HFF-Myc (cell line): ENCODE measurements at regions not wholly inside any gene's neighbourhood (a gene's known extent, or its start where the extent isn't known, plus 50 kb on each side); places are given as distances from the start of the nearest gene placed in this dataset.

Source experiments
- DNase-seq: peaks from one replicate; pipeline ENCODE4 v3.0.0-alpha.2; 2011; ENCODE audit warnings: low read depth; ENCODE audit errors: extremely low read depth
- H3K4me3 ChIP-seq: replicated peaks from 2 replicates; pipeline ENCODE4 v1.5.1; 2011; ENCODE audit warnings: low read depth, mild to moderate bottlenecking, control low read depth, low read length
- TF ChIP-seq, protein P1 (sequence below): IDR thresholded peaks from 2 replicates; pipeline ENCODE4 v1.5.1; 2012; ENCODE audit warnings: mild to moderate bottlenecking, low read depth, low read length, control low read depth; ENCODE audit errors: missing control alignments

DNA sequence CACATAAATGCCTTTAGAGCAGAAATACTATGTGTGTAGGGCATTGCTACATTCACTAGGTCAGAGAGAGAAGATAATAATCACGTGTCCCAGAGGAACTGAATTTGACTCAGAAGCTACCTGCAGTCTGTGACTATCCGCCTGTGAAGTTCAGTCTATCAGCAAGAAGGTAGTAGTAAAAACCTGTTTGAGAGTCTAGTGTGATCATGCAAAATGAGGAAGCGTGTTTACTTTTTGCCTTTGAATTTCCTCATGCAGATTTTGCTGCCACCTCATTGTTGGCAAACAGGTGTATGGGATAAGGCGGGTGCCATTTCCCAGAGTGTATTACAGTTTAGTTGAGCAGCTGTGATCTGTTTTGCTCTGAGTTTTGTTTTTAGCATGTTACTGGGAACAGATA, 403.9 kb upstream of the FANCL start:
- TF ChIP-seq, protein P1, sequence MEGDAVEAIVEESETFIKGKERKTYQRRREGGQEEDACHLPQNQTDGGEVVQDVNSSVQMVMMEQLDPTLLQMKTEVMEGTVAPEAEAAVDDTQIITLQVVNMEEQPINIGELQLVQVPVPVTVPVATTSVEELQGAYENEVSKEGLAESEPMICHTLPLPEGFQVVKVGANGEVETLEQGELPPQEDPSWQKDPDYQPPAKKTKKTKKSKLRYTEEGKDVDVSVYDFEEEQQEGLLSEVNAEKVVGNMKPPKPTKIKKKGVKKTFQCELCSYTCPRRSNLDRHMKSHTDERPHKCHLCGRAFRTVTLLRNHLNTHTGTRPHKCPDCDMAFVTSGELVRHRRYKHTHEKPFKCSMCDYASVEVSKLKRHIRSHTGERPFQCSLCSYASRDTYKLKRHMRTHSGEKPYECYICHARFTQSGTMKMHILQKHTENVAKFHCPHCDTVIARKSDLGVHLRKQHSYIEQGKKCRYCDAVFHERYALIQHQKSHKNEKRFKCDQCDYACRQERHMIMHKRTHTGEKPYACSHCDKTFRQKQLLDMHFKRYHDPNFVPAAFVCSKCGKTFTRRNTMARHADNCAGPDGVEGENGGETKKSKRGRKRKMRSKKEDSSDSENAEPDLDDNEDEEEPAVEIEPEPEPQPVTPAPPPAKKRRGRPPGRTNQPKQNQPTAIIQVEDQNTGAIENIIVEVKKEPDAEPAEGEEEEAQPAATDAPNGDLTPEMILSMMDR: no peak

DNA sequence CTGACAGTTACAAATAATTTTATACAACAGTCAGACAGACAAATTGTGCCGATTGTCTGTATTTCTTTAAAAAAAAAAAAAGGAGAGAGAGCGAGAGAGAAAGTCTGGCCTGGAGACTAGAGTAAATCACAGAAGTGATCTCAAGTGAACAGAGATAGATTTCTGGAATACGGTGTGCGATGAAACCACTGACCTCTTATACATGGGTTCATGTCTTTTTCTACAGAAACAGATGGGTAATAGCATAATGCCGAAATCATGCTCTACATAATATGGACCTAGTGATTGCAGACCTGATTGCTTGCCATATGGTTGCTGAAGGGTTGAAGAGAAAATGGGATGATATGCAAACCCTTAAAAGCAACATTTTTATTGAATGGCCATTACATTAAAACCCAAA, 403.3 kb upstream of the FANCL start:
- DNase-seq: no peak
- TF ChIP-seq, protein P1: no peak
- H3K4me3 ChIP-seq: no peak overlapping the region

More for the DNA sequence above, 403.9 kb upstream of the FANCL start:
- H3K4me3 ChIP-seq: no peak overlapping the region
- no peak for DNase-seq

DNA sequence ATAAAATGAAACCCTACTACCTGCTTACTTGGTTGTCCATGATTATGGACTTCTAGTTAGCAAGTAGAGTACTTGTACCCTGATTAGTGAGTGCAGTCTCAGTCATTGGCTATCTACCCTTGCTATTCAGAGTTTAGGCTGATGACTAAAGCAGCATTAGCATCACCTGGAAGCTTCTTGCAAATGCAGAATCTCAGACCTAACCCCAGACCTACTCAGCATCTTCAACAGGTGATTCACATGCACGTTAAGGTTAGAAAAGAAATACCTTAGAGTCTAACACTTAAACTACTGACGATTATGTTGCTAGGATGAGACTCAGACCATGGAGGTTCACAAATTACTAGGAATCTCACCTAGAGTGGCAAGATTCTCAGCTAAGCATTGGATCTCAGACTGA, 399.9 kb upstream of the FANCL start:
- TF ChIP-seq, protein P1: no peak
- no peak for DNase-seq
- no peak overlapping the region for H3K4me3 ChIP-seq

DNA sequence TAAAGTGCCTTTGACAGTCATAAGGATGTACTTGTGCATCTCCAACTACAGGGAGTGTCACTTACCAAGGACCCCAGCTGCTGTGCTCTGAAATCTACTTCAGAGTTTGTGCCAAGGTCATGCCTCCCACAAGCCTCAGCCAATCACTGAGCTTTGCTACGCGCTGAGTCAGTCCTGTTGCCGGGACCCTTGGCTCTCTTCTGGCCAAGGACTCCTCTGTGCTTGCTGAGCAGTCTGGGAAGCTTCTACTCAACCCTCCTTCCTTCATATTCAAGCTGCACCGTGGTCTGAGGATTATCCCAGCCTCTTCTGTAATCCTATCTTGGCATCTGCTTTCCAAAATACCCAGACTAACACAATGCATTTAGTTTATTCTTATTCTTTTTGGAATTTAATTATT, 398.9 kb upstream of the FANCL start:
- DNase-seq: no peak
- TF ChIP-seq, protein P1: no peak
- H3K4me3 ChIP-seq: no peak overlapping the region

DNA sequence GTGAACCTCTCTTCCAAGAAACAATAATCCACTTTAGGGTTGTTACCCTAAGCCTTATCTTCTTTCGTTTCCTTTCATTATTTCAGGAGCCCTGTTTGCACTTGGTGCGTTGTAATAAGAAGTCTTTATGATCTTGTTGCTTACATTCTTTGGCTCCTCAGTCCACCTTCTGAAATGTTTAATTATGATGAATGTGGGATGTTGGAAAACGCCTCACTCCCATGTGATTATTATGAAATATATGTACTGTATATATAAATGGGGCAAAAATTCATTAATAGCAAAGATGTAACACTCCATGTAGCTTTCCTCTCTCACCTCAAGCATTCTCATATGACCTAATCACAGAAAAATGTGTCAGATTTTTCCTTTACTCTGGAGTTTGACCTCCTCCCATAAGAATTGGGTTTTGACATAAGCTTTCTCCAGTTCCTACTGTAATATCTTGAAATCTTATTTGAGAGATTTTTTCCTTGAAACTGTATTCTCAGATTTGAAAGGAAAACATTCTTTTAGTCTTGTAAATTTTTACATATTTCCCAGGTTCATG, 397.2 kb upstream of the FANCL start:
- no peak overlapping the region for H3K4me3 ChIP-seq
- TF ChIP-seq, protein P1: no peak
- DNase-seq: no peak

DNA sequence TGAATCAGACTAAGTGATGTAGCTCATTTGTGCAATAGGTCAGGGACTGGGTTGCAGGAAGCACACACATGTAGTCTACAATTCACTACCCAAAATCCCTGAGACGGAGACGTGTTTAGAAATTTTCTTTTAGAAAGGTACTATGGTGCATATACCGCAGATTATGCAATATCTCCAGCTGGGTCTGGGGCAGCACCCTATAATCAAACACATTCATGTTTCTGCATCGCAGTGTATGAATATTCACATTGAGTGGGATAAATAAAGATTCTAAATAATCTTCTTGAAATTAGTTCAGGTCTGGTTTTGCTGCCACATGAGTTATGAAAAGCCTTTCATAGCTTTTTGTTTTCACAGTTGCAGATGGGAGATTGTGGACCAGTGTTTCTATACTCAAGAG, 395.7 kb upstream of the FANCL start:
- TF ChIP-seq, protein P1: no peak
- no peak for DNase-seq
- no peak overlapping the region for H3K4me3 ChIP-seq

DNA sequence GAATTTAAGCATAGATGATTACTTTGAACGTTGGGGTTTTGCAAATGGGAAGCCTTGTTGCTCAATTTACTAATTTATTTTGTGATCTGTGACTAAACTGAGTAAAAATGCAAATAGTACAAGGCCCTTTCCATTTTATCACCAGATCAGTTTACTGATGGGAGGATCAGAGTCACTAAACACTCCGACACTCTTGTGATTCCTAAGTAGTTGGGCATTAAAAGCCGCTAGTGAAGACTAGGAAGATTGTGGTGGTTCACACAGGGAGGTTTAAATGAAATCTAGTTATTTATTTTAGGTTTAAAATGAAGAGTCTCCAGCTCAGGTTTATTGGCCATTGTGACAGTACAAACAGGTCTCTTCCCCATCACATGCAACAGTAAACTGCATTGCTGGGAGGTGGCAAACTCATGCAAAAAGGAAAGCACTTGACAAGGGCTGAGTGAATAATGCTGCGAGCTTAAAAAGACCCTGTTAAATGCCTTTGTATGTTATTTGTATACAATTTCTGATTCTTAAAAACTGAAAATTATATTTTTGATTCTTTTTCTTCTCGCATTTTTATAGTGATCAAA, 394.8 kb upstream of the FANCL start:
- H3K4me3 ChIP-seq: no peak overlapping the region
- DNase-seq: no peak
- TF ChIP-seq, protein P1: no peak
